ENCODE measurements at regions not wholly inside any gene's neighbourhood (a gene's known extent, or its start where the extent isn't known, plus 50 kb on each side); places are given as distances from the start of the nearest gene placed in this dataset.
"Not testable (repeated sequence)": the region's sequence is repeated elsewhere in the genome, so short reads cannot be mapped to it uniquely, and the experiment has no call there.

- no peak for FAIRE-seq
- TF ChIP-seq POLR2A (IDR thresholded peaks at IDR 0.05; ENCODE audit: low read depth, low read length), result no peak
- no peak for DNase-seq (ENCODE audit: insufficient read length, low spot score)
Measured at GRCh38 chr11:122414406-122415018, 241.0 kb upstream of the UBASH3B start.

DNA sequence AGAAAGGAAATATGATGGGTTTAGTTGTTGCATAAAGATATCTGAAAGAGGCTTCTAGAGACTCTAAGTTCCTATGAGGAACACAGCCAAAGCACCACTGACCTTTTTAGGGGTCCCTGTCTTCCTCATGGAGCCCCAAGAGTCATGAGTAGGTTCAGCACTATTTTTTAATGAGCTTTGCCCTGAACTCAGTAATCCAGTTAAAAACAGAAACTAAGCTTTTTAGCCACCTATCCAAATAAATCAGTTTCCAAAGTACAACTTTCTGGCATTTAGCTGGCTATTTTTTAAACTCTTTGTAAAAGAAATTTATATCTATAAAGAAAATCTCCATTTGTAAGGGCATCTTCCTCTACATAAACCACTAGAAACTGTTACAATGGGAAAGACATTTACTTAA lies 241.8 kb upstream of the UBASH3B start:
- FAIRE-seq (no peak), DNase-seq (ENCODE audit: insufficient read length, low spot score) (no peak)

DNA sequence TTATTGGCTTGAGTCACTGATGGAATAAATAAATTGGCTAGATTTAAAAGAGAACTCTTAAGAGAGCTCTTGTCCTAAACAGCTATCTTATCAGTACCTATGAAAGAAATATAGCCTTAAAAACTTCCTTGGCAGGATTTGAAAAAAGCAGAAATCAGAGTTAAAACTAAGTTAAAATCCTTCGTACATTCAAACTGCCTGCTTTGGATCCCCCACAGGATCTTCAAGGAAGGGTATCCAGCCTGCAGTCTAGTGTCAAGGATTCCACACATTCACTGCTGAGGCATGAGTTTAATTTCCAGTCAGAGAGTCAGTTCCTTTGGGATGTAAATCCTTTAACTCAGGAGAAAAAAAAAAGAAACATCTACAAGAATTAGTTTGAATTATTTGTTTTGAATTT lies 242.9 kb upstream of the UBASH3B start:
- no peak for TF ChIP-seq POLR2A (IDR thresholded peaks at IDR 0.05; ENCODE audit: low read depth, low read length)
- no peak for FAIRE-seq
- DNase-seq (ENCODE audit: insufficient read length, low spot score), result no peak

More for the DNA sequence above, 241.8 kb upstream of the UBASH3B start:
- TF ChIP-seq POLR2A (IDR thresholded peaks at IDR 0.05; ENCODE audit: low read depth, low read length), result no peak

GRCh38 chr11:122406466-122406865 lies 249.1 kb upstream of the UBASH3B start:
- no peak for DNase-seq (ENCODE audit: insufficient read length, low spot score)
- FAIRE-seq, result no peak
- no peak for TF ChIP-seq POLR2A (IDR thresholded peaks at IDR 0.05; ENCODE audit: low read depth, low read length)

GRCh38 chr11:122405547-122406341 lies 249.8 kb upstream of the UBASH3B start:
- TF ChIP-seq POLR2A (IDR thresholded peaks at IDR 0.05; ENCODE audit: low read depth, low read length), result no peak
- FAIRE-seq, result no peak
- DNase-seq (ENCODE audit: insufficient read length, low spot score), result no peak

GRCh38 chr11:122404571-122404970 lies 251.0 kb upstream of the UBASH3B start:
- TF ChIP-seq POLR2A (IDR thresholded peaks at IDR 0.05; ENCODE audit: low read depth, low read length), result no peak
- no peak for FAIRE-seq

DNA sequence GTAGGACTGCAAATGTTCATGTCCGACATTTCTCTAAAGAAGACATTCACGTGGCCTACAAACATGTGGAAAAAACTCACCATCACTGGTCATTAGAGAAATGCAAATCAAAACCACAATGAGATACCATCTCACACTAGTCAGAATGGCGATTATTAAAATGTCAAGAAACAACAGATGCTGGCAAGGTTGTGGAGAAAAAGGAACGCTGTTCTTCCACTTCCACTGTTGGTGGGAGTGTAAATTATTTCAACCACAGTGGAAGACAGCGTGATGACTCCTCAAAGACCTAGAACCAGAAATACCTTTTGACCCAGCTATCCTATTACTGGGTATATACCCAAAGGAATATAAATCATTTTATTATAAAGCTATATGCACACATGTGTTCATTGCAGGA lies 253.9 kb upstream of the UBASH3B start:
- DNase-seq (ENCODE audit: insufficient read length, low spot score); FAIRE-seq: not testable (repeated sequence)

More at GRCh38 chr11:122404571-122404970, 251.0 kb upstream of the UBASH3B start:
- no peak for DNase-seq (ENCODE audit: insufficient read length, low spot score)

- FAIRE-seq, result no peak
- DNase-seq (ENCODE audit: insufficient read length, low spot score), result no peak
- TF ChIP-seq POLR2A (IDR thresholded peaks at IDR 0.05; ENCODE audit: low read depth, low read length), result no peak
Measured at GRCh38 chr11:122399375-122399774, 256.1 kb upstream of the UBASH3B start.

DNA sequence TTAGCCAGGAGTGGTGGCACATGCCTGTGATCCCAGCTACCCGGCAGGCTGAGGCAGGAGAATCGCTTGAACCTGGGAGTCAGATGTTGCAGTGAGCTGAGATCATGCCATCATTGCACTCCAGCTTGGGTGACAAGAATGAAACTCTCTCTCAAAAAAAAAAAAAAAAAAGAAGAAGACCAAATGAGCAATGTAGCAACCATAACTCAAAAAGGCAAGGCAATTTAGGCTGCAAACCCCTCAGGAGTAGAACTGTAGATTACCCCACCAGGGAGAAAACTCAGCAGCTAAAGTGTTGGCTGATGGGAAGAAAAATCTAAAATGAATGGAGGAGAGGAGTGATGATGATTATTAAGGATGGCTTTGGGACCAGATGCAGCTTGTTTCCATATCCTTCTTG lies 256.7 kb upstream of the UBASH3B start:
- DNase-seq (ENCODE audit: insufficient read length, low spot score) (no peak), FAIRE-seq (no peak)
- no peak for TF ChIP-seq POLR2A (IDR thresholded peaks at IDR 0.05; ENCODE audit: low read depth, low read length)

DNA sequence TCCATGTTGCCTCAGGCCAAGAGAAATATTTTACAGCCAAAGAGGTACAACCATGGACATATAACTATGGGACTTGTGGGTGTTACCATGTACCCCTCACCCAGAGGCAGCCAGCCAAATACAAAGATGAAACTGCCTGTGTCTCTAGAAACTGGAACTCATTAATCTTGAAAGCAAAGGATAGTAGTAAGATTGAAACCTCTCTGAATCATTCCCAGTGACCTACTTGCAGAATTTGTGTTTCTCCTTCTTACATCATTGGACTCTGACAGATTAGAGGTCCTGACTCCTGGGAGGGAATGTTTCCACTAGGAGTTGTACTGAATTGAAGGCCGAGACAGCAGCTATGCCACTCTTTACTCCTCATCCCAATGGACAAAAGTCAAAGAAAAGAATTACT lies 257.4 kb upstream of the UBASH3B start:
- DNase-seq (ENCODE audit: insufficient read length, low spot score) (no peak), FAIRE-seq (no peak)
- TF ChIP-seq POLR2A (IDR thresholded peaks at IDR 0.05; ENCODE audit: low read depth, low read length), result no peak

DNA sequence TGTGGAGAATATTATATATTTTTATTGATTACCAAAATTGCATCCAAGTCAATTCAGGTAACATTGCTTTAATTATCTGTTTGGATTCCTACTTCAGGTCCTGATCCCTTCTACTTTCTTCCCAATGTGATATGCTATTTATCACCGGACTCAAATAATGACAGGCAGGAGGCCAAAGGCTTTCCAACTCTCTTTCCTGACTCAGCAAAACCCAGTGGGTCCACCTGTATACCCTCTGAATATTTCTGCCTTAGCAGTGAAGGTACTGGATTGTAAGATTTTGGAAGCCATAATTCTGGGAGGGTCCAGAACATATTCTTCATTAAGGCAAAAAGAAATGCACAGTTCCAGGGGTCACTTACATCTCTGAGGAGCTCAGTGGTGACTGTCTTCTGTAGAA lies 260.2 kb upstream of the UBASH3B start:
- DNase-seq (ENCODE audit: insufficient read length, low spot score) (no peak), FAIRE-seq (no peak)
- TF ChIP-seq POLR2A (IDR thresholded peaks at IDR 0.05; ENCODE audit: low read depth, low read length), result no peak

GRCh38 chr11:122394313-122394712 lies 261.2 kb upstream of the UBASH3B start:
- DNase-seq (ENCODE audit: insufficient read length, low spot score) (no peak), FAIRE-seq (no peak)
- no peak for TF ChIP-seq POLR2A (IDR thresholded peaks at IDR 0.05; ENCODE audit: low read depth, low read length)

GRCh38 chr11:122393209-122393860 lies 262.2 kb upstream of the UBASH3B start:
- TF ChIP-seq POLR2A (IDR thresholded peaks at IDR 0.05; ENCODE audit: low read depth, low read length), result no peak
- FAIRE-seq (no peak), DNase-seq (ENCODE audit: insufficient read length, low spot score) (no peak)

DNA sequence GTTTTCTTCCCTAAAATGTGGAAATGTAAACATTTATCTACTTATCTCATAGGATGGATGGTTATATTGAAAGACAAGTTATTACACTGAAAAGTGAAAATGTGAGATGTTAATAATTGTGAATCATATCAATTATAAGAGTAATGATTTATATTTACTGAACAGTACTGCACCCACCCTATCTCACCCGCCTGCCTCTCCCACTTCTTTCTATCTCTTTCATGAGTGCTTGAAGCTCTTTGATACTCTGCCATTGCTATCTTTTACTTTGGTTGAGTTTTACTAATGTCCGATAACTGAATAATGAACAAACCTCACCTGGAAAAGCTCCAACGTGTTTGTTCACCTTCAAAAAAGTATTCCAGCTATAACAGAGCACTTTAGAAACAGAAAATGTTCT lies 263.0 kb upstream of the UBASH3B start:
- no peak for TF ChIP-seq POLR2A (IDR thresholded peaks at IDR 0.05; ENCODE audit: low read depth, low read length)
- FAIRE-seq (no peak), DNase-seq (ENCODE audit: insufficient read length, low spot score) (no peak)

GRCh38 chr11:122391049-122391448 lies 264.5 kb upstream of the UBASH3B start:
- DNase-seq (ENCODE audit: insufficient read length, low spot score) (no peak), FAIRE-seq (no peak)
- TF ChIP-seq POLR2A (IDR thresholded peaks at IDR 0.05; ENCODE audit: low read depth, low read length), result no peak
